GM04504 (cell line): ENCODE measurements at regions not wholly inside any gene's neighbourhood (a gene's known extent, or its start where the extent isn't known, plus 50 kb on each side); places are given as distances from the start of the nearest gene placed in this dataset.
"Not testable (repeated sequence)": the region's sequence is repeated elsewhere in the genome, so short reads cannot be mapped to it uniquely, and the experiment has no call there.

Experiments used
- DNase-seq: peaks from one replicate; pipeline ENCODE4 v3.0.0-alpha.2; 2012; ENCODE audit warnings: low read depth

DNA sequence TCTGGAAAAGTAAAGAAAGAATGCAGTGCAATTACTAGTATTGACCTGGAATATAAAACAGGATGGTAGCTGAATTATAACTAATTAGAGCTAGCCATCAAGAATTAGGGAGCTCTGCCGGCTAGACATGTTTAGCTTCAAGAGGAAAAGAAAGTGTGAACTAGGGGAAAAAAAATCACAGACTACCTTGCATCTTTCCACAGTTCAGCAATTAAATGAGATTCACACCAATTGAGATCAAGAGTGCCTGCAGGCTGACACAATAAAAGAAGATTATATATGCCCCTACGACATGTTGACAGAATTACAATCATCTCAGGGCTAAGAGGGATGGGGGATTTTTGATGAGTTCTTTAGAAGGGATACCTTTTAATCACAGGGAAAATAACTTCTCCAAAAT lies 303.3 kb upstream of the CELF2 start:
- DNase-seq = no peak

DNA sequence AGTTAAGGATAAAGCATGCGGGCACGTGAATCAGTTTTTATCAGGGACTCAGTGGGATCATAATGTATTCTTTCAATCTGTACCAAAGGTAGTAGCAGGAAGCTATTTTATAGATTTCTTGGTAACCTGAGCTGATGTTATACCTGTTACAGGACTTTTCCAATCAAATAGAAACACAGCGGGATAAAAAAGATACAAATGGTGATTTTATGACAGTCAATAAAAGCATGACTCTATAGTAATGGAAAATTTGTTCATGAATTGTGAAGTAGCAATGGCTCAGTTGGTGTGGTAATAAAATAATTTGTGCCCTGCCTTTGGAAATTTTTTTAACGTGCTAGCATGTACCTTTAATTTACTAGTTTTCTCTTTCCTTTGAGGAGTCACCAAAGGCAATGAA lies 300.7 kb upstream of the CELF2 start:
- no peak for DNase-seq

DNA sequence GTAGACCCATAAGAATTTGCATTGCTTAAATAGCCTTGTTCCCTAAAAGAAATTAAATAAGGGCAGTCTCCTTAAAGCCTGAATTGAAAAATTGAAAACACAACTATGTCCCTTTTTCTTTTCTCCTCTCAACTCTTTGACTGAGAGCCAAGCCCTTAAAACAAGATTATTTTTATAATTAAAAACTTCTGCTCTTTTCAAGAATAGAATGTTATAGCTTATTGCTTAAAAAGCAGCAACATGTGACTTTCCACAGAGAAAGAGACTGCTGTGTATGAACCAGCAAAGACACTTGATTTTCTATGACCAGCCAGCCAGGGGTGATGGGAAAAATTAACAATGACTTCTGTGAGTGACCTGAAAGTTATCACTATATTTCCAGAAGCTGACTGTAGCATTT lies 295.2 kb upstream of the CELF2 start:
- no peak for DNase-seq

DNA sequence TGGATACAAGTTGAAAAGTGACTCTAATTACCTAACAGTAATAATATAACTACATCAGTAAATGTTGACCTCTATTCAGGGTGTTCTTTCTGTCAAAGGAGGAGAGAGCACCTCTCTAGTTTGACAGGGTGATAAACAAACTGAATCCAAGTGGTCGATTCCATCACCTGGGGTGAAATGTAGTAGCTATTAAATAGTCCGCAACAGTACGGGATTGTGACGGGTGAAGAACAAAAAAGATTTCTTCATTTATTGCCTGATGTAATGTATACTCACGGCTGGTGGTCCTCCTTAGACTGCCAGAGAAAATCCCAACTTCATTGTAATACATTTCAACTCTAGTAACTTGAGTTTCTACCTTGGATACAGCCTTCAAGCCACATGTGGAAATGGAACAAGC lies 292.5 kb upstream of the CELF2 start:
- no peak for DNase-seq

DNA sequence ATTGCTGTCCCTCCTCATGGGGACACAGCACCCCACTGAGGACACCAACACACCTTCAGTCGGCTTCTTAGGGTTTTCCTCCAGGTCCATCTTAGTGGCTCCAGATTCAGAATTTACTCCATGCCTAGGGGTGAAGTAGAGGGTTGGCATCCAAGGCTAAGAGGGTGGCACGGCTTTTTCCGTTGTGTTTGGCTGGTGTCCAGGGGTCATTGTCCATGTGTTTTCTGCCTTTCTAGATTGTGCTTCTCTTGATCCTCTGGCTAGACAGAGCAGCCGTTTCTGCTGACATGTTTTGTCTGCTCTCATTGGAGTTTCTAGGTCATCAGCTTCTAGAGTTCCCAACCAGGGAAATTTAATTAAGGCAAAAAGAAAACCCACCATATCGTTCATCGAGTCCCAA lies 291.6 kb upstream of the CELF2 start:
- DNase-seq = no peak

DNA sequence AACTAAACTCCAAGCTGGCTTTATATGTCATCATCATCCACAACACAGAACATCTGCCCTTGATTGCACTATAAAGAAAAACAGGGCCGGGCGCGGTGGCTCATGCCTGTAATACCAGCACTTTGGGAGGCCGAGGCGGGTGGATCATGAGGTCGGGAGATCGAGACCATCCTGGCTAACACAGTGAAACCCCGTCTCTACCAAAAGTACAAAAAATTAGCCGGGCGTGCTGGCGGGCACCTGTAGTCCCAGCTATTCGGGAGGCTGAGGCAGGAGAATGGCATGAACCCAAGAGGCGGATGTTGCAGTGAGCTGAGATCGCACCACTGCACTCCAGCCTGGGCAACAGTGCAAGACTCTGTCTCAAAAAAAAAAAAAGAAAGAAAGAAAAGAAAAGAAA lies 290.3 kb upstream of the CELF2 start:
- not testable (repeated sequence) for DNase-seq

DNA sequence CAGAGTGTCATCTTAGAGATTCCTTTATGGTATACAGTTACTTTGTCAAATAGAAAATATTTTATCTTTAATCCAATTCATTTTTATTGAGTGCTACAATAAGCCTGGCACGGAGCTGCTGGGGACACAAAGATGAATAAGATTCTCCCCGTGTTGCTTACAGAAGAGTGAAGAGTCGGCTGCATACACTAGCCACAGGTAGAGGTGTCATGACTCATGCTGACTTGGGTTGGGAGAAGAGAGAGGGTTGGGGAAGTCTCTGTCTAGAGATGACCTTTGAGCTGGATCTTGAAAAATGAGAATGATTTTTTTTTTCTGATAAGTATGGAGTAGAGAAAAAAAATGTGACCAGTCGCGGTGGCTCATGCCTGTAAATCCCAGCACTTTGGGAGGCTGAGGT lies 289.9 kb upstream of the CELF2 start:
- DNase-seq = no peak

DNA sequence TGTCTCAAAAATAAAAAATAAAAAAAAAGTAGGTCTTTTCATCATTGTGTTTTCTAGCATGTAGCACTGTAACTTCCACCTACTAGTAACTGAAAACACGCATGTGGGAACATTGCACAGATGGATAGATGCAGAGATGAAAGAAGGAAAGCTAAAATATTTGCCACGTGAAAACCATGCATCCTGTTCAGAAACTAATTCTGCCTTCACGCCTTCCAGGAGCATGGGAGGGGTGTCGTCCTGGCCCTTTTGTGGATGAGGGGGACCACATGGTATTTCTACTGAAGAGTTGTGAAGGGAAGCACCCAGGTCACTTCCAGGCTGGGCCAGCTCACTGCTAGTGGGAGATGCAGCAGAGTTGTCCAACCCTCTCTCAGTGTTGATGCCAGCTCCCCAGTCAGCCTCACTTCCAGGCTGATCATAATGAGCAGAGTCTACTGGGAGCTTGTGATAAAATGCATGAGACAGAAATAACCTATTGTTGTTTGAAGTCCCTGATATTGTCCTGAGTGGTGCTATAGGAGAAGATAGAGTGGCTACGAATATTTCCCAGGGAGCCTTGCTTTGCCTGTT lies 287.1 kb upstream of the CELF2 start:
- DNase-seq = no peak

DNA sequence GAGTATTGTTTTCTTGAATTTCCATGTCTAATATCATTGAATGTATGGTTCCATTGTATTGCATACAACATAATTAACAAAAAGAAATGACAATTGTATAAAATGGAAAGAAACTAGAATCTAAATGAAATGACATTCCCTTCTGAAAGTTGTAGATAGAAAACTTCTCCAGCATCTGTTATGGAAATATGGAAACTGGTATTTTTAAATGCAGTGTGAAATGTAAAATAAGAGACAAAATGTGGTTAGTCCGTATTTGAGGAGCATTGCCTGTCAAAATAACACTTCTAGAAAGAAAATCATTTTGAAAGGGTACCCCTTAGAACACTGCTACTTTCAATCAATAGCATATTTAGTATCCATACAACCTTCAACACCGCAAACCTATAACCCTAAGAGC lies 286.3 kb upstream of the CELF2 start:
- DNase-seq = no peak

DNA sequence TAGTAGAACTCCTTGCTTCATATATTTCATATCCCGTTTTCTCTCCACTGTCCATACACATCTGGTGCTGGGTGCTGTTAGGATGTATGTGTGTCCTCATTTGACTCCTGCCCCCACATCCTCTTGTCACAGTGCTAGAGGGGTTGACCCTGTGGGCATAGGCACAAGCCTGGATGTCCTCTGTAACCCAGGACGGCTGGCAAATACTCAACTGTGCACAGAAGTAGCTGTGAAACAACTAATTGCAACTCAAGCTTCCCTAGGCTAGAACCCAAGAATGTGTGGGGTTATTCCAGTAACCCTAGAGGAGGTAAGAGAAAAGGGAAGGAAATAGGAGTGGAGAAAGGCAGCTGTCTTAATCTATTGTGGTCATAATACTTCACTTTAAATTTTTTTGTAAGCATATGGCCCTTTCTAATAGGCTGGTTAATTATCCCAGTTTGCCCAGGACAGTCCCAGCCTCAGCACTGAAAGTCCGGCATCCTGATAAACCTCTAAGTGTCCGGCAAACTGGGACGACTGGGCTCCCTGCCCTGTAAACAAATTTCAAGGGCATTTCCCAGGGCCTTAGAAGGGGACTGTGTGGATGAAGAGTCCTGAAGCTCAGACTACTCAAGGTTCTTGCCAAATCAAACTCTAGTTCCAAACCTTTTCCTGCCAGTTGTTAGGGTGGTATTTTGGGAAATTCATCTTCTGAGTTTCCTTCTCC lies 283.2 kb upstream of the CELF2 start:
- DNase-seq = no peak

DNA sequence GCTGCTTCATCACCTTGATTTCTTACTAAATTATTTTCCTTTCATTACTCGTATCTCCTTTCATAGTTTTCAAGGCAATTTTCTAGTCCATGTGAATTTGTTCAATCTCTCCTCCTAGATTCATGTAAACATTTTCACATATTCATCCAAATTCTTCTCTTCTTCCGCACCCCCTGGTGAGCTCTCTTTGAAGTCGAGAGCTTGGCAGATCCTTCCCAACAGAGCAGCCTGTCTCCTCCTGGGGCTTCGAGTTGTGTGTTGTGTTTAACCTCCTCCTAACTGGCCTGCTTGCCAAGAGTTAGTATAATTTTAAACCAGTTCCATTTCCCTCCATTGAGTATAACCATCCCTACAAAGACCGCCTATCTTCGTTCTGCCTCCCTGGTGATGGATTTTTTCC lies 272.4 kb upstream of the CELF2 start:
- no peak for DNase-seq

DNA sequence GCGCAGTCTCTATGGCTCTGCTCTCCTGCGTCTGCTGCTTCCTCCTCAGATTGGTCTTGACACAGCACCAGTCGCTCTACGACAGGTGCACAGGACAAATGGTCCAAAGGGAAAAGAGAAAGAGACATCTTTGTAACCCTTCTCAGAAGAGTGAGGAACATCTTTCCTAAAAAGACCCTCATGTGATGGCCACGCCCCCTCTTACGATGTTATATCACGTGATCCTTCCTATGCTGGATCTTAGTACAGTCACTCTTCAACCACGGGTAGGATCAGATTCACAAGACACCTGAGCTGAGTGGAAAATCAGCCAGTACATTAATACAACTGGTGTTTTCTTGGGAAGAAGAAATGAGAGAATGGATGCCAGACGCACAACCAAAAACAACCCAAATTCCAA lies 262.2 kb upstream of the CELF2 start:
- no peak for DNase-seq

DNA sequence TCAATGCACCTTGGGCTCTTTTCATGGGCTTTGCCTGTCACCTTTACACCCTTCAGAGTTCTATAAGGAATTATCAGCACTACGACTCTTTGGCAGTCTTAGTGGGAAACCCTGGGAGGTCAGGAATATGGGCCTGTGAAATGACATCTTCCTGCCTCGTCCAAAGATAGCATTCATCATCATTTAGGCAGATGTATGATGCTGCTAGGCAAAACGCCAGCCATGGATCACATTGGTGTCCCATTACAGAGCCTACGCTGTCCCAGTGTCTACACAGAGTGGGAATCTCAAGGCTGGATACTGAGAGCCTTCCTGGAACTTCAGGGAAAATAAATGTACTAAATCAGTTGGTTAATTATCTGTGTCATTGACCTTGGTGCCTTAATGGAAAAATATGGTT lies 259.4 kb upstream of the CELF2 start:
- no peak for DNase-seq

DNA sequence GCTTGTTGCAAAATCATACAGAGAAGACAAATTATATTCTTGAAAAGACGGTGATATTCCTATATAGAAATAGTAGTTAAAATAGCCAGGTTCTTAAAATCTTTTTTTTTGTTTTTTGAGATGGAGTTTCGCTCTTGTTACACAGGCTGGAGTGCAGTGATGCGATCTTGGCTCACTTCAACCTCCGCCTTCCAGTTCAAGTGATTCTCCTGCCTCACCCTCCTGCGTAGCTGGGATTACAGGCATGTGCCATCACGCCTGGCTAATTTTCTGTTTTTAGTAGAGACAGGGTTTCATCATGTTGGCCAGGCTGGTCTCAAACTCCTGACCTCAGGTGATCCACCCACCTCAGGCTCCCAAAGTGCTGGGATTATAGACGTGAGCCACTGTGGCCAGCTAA lies 257.9 kb upstream of the CELF2 start:
- not testable (repeated sequence) for DNase-seq

DNA sequence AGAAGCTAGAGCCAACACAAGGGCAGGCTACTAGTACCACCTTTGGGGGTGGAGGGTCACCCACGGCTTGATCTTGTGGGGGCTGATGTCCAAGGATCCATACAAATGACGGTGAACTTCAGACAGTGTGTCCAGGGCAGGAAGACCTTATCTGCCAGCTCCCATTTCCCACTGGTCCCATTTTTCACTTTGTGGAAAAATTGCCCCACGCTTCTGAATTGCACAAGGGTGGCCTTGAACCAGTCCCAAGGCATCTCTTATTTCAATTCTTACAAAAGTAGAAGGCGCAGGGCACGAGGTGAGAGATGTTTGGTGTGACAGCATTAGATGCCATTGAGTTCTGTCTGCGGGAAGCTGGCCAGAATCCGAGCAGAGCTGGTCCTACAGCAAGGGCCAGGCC lies 252.7 kb upstream of the CELF2 start:
- DNase-seq = no peak

DNA sequence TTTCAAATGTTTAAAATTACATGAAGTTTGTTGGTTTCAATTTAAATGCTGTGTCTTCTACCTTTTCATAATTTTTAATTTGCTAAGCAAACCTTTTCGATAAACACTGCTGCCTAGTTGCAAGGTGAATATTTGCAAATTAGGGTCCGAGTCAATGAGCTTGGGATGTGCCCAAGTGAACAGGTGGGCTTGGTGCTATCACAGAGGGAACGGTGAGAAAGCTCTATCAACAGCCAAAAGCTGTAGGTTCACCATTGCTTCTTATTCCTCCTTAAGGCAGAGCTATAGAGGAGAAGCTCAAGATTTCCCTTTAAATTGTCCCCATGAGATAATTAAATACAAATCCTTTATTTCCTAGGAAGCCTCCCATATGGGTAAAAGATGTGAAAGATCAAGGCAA lies 245.3 kb upstream of the CELF2 start:
- DNase-seq = no peak

DNA sequence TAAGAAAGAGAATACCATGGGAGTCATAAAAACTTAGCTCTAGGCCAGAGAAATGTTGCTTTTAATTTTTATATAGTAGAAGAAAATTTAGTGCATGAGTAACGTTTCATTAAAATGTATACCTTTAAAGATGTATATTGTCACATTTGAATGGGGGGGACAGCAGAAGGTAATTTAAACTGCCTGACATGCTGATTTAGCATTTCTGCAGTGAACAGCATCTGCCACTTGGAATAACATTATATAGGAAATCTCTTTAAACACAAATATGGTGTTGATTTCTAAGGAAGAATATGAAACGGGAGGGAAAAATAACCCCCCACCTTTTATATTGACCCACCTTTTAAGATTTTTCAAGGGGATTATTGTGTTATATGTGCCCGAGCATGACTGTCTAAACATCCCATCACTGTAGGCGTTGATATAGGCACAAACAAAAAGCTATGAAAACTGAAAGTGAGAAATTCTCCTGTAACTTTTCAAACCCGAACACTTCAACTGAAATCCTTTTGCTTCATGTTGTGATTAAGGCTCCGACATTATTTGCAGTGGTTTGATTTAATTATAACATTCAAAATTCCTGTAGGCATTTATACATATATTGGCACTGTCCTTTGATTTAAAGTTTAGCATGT lies 244.7 kb upstream of the CELF2 start:
- no peak for DNase-seq

DNA sequence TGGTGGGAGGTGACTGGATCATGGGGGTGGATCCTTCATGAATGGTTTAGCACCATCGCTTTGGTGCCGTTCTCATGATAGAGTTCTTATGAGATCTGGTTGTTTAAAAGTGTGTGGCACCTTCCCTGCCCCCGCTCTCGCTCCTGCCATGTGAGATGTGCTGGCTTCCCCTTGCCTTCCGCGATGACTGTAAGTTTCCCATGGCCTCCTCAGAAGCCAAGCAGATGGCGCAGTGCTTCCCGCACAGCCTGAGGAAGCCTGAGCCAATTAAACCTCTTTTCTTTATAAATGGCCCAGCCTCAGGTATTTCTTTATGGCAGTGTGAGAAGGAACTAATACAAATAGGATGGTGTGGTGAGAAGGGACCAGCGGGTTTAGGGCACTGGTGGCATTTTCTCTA lies 243.3 kb upstream of the CELF2 start:
- no peak for DNase-seq

DNA sequence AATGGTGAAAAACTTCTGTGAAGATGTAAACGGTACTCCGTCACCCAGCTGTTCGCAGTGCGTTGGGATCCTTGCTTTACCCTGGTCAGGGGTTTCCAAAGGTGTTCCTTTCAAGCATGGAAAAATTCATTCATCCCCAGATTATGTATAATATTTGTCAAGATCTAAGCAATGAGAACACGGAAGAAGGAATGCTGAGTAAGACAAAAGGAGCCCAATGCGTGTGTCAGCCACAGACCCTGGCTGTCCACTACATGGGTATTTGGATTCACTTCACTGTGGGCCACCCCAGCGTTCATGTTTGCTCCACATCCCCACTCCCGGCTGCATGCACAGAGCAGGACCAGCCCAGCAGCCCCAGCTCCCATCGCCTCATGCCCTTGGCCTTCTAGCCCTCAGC lies 241.3 kb upstream of the CELF2 start:
- no peak for DNase-seq

DNA sequence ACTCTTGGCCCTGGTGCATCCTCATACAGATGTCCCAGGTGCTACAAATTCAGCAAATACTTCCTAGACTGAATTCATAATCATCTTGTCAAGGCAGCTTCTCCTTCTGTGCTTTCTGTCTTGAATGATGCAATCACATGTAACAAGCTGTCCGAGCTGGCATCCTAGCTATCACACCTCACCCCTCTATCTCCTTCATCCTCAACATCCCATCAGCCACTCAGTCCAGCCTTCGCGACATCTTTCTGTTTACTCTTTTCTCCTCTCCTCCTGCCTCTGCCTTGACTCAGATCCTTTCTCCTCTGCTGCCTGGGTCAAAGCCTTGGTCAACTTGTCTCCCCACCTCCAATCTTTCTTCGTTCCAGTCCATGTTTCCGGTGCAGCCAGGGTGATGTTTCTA lies 240.4 kb upstream of the CELF2 start:
- DNase-seq = no peak

DNA sequence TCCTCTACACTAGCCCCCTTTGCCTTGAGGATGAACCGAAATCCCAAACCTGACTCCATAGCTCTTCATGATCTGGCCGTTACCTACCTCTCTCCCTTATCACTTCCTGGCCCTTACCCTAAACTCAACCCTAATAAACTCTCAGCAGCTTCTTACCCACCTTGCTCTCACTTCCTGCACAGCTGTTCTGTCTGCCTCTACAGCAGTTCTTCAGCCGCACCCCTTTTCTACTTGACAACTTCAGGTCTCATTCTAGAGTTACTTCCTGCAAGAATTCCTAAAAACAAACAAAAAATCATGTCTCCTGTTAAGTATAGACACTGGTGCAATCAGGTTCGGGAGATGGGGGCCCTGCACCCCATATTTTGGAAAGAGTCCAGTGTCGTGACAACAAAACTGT lies 239.9 kb upstream of the CELF2 start:
- DNase-seq = no peak

DNA sequence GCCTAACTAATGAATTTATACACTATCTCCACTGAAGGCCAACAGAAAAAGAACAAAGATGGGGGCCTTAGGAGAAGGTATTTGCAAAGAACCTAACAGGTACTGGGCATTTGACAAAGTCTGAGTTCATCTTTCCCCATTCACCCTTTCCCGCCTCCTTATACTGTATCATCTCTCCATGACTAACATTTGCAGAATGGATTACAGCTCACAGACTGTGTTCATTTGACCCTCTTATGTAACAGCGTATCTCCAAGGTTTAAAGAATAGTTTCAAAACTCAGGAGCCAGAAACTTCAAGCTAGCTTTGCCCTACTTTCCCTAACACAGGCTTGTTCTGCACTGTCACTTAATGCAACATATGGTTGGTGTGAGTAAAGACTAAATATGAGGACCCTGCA lies 238.7 kb upstream of the CELF2 start:
- DNase-seq = no peak

DNA sequence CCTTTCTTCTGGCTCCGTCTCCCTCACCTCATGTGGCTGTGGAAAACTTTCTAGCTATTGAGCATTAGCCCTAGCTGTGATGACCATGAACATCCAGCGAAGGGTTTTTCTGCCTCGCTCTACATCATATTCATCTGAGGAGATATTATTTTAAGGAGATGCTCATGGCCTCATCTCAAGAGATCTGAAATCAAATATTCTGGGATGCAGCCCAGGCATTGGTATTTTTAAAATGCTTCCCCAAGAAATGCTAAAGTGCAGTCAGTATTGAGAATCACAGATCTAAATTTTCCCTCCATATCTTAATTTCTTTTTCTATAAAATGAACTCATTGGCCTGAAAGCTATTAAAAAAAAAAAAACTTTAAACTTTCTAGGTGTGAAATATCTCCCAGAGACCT lies 238.2 kb upstream of the CELF2 start:
- DNase-seq = no peak

DNA sequence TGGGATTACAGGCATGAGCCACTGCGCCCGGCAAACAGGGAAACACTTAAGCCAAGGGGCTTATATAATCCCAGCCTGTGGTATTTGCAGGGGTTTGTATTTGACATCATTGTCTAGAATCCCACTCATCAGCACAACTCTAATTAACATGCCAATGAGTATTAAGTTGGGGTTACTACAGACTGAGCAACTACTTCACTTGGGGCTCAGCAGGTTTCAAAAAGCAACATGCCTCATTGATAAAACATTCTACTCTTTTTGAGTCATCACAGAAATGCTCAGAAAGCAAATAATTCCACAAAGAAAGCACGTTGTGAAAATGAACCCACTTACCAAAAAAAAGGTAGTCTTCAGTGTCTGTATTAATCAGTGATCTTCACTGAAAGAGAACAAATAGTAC lies 236.9 kb upstream of the CELF2 start:
- DNase-seq = no peak
